Ascending aorta (tissue), 2 donors: ENCODE measurements at regions not wholly inside any gene's neighbourhood (a gene's known extent, or its start where the extent isn't known, plus 50 kb on each side); places are given as distances from the start of the nearest gene placed in this dataset.

ENCODE experiments used
- DNase-seq, 2 donors: peaks; one replicate each; pipeline ENCODE4 v3.0.0-alpha.2; 2019; ENCODE audit warnings: low spot score in 2 of 2
- H3K27ac ChIP-seq, 2 donors: fragments of 200-600 bp; sonication (generic); one replicate each; pipeline ENCODE4 v1.5.1; 2016 to 2017; ENCODE audit warnings: mild to moderate bottlenecking in 1 of 2
- H3K27me3 ChIP-seq: fragments of 200-600 bp; sonication (generic); one replicate; pipeline ENCODE4 v1.5.1; 2017
- H3K36me3 ChIP-seq, 2 donors: fragments of 200-600 bp; sonication (generic); one replicate each; pipeline ENCODE4 v1.5.1; 2016
- H3K4me1 ChIP-seq, 2 donors: fragments of 200-600 bp; sonication (generic); one replicate each; pipeline ENCODE4 v1.5.1; 2016 to 2017; ENCODE audit warnings: mild to moderate bottlenecking in 1 of 2
- H3K4me3 ChIP-seq, 2 donors: fragments of 200-600 bp; sonication (generic); one replicate each; pipeline ENCODE4 v1.5.1; 2016 to 2017; ENCODE audit warnings: mild to moderate bottlenecking in 1 of 2
- H3K9me3 ChIP-seq, 2 donors: fragments of 200-600 bp; sonication (generic); one replicate each; pipeline ENCODE4 v1.5.1; 2016
- intact Hi-C: fragments of 100-400 bp; cut with DNase I; formaldehyde crosslinking; loops from one replicate; pipeline ENCODE4 v1.15.1; 2023
- TF ChIP-seq, protein P1 (sequence below), 3 experiments: fragments of 200-600 bp in 2 of 3; fragments of 450-650 bp in 1 of 3; sonication (generic) in 2 of 3; IDR thresholded peaks; one replicate each; pipeline ENCODE4 v1.5.1; 2016 to 2019; ENCODE audit warnings: antibody characterized with exemption in 3 of 3, mild to moderate bottlenecking in 1 of 3, moderate library complexity in 1 of 3

DNA sequence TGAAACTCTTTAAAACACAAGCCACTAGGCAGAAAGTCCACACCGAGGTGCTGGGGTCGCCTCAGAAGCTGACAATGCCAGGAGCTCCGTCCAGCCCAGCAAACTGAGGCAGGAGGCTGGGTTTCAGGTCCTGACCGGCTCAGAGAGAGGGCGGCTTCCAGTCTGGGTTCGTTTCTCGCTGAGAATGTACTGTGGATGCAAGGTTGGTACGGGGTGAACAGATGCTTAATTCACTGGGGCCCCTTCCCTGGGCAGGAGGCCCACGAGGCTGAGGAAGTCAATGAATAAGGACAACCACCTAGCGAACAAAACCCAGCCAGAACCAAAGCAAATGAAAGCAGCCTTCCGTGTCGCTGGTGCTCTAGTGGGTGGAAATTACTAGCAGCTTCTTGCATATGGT, 142.0 kb downstream of the RTP5 start:
- Histone ChIP-seq H3K27me3 (no peaks in the 10 kb centered on the region), H3K27ac (no peak overlapping the region), H3K36me3 (no peaks in the 10 kb centered on the region), H3K4me1 (no peaks in the 10 kb centered on the region), H3K9me3 (peaks cover 0 to 2% of the 10 kb centered on the region in 2 donors), H3K4me3 (no peak overlapping the region)
- TF ChIP-seq, protein P1, sequence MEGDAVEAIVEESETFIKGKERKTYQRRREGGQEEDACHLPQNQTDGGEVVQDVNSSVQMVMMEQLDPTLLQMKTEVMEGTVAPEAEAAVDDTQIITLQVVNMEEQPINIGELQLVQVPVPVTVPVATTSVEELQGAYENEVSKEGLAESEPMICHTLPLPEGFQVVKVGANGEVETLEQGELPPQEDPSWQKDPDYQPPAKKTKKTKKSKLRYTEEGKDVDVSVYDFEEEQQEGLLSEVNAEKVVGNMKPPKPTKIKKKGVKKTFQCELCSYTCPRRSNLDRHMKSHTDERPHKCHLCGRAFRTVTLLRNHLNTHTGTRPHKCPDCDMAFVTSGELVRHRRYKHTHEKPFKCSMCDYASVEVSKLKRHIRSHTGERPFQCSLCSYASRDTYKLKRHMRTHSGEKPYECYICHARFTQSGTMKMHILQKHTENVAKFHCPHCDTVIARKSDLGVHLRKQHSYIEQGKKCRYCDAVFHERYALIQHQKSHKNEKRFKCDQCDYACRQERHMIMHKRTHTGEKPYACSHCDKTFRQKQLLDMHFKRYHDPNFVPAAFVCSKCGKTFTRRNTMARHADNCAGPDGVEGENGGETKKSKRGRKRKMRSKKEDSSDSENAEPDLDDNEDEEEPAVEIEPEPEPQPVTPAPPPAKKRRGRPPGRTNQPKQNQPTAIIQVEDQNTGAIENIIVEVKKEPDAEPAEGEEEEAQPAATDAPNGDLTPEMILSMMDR (IDR thresholded peaks at IDR 0.05): no peak
- intact Hi-C loops: no loop called here
- peak in 1 of 2 donors; percentile 24 for DNase-seq

DNA sequence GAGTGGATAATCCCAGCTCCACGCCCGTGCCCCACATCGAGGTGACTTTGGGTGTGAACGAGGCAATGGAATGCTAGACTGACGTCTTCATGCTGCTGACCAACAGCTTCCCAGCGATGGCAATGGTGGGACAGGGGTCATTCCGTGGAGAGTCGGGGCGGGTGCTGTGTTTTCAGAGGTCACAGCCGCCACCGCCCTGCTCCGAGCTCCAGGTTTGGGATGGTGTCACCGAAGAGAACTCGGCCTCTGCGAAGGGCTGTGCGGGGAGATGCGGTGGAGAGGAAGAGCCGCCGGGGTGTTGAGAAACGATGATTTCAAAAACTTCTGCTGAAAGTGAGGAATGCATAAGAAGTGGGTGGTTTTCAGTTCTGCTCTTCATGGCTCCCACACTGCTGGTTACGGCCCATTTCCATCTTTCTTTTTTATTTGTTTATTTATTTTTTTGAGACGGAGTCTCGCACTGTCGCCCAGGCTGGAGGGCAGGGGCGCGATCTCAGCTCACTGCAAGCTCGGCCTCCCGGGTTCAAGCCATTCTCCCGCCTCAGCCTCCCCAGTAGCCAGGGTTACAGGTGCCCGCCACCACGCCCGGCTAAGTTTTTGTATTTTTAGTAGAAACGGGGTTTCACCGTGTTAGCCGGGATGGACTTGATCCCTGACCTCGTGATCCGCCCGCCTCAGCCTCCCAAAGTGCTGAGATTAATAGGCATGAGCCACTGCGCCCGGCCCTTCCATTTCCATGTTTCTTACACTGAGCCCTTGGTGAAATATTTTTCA, 142.6 kb downstream of the RTP5 start:
- no peaks in the 10 kb centered on the region for H3K36me3 ChIP-seq
- TF ChIP-seq, protein P1 (IDR thresholded peaks at IDR 0.05): no peak
- intact Hi-C loops: no loop called here
- peaks cover 0 to 2% of the 10 kb centered on the region in 2 donors for H3K9me3 ChIP-seq
- DNase-seq: peak in 1 of 2 donors; percentile 57
- H3K4me3 ChIP-seq: no peak overlapping the region
- H3K27me3 ChIP-seq: no peaks in the 10 kb centered on the region
- H3K4me1 ChIP-seq: no peaks in the 10 kb centered on the region
- no peak overlapping the region for H3K27ac ChIP-seq

DNA sequence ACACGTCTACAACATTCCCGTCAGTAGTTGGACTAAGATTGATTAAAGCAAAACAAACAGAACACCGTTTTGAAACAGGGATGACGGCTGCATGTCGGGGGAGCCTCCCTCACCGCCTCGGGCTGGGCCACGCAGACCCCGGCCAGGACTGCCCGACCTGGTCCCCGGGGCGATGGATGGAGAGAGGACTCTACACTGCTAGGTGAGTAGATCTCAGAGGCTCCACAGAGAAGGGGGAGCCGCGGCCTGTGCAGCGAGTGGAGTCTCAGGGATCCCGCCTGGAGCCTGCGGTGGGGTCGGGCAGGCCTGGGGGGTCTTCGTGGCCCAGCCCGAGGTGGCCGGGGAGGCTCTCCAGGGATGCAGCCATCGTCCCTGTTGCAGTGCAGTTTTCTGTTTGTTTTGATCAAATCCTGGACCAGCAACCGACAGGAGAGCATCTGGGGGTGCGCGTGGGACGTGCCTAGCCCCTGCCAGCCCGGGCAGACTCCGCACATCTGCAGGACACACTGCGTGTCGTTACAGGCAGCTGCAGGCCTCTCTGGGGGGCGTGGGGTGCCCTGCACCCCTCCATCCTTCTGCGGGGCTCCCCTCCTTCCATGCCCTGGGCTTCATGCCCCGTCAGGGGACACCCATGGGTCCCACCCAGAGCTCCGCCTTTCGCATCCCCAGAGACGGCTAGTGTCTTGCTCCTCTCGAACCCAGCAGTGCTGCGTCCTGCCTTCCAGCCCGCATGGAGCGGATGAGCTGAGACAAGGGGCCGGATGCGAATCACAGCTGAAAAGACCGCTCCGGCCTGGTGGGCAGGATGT, 143.6 kb downstream of the RTP5 start:
- DNase-seq: peak in 1 of 2 donors; percentile 58

DNA sequence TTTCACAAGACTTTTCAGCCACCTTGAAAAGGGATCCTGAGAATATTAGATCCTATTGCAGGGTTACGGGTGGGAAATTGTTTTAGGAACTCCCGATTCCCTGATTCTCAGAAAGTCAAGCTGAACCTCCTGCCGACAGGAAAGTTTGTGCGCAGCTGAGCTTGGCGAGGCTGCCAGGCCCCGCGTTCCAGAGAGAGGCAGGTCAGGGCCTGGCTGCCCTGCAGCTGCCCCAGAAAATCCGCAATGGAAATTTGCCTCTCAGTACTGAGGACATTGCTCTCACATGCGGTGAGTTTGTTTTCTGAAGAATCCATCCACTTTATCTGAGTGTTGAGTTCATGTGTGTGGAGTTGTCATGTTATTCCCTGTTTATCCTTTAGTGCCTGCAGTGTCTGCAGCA, 144.2 kb downstream of the RTP5 start:
- Histone ChIP-seq H3K4me3 (no peak overlapping the region), H3K4me1 (no peaks in the 10 kb centered on the region), H3K27ac (no peak overlapping the region), H3K9me3 (peaks cover 0 to 2% of the 10 kb centered on the region in 2 donors), H3K27me3 (no peaks in the 10 kb centered on the region), H3K36me3 (no peaks in the 10 kb centered on the region)
- TF ChIP-seq, protein P1 (IDR thresholded peaks at IDR 0.05): no peak
- no peak for DNase-seq
- intact Hi-C loops: no loop called here

More for the DNA sequence above, 143.6 kb downstream of the RTP5 start:
- Histone ChIP-seq H3K36me3 (no peaks in the 10 kb centered on the region), H3K9me3 (peaks cover 0 to 2% of the 10 kb centered on the region in 2 donors), H3K27me3 (no peaks in the 10 kb centered on the region), H3K4me3 (no peak overlapping the region), H3K27ac (no peak overlapping the region), H3K4me1 (no peaks in the 10 kb centered on the region)
- TF ChIP-seq, protein P1 (IDR thresholded peaks at IDR 0.05): no peak
- intact Hi-C loops: no loop called here

DNA sequence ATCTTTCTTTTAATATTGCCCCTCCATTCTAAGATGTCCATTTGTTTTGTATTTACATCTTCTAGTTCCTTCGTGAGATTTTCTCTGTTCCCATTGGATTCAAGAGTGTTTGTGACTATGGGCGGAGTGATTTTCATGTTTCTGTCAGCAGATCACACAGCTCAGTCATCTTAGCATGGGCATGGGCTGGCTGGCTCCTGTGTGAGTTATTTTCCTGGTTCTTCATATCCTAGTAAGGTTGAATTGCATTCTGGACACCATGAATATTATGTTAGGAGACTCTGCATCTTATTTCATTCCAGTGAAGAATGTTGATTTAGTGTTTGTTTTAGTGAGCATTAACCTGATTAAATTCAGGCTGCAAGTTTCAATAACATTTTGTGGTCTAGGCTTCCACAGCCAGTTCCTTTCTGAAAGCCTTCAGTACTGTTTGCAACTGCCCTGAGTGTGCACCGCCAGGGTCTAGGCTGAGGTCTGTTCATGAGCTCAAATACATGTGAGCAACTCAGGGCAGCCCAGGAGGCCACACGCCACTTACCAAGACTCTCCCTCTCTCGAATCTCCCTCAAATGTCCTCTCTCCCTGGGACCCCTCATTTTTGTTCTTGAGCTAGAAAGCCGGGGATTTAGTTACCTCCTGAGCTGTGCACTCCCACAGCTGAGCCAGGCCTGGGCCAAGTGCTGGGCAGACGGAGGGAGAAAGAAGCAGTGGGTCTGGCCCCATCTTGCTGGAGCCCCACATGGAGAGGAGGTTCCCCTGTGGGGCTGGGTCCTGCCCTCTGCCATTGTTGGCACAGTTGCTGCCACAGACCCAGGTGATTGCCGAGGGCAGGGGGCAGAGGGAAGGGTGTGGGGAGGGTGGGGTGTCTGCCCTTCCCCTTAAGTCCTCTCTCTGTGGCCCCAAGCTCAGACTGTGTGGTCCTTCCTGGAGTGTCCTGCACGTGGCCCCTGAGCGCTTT, 145.9 kb downstream of the RTP5 start:
- Histone ChIP-seq H3K4me3 (no peak overlapping the region), H3K4me1 (no peaks in the 10 kb centered on the region), H3K27ac (no peak overlapping the region), H3K36me3 (no peaks in the 10 kb centered on the region), H3K9me3 (no peaks in the 10 kb centered on the region), H3K27me3 (no peaks in the 10 kb centered on the region)
- peak in 1 of 2 donors; percentile 46 for DNase-seq
- intact Hi-C loops: no loop called here
- TF ChIP-seq, protein P1 (IDR thresholded peaks at IDR 0.05): no peak
